ENCODE measurements at regions not wholly inside any gene's neighbourhood (a gene's known extent, or its start where the extent isn't known, plus 50 kb on each side); places are given as distances from the start of the nearest gene placed in this dataset.

GRCh38 chr16:64150193-64150592, 971.7 kb downstream of the CDH11 start:
- no peak for DNase-seq

DNA sequence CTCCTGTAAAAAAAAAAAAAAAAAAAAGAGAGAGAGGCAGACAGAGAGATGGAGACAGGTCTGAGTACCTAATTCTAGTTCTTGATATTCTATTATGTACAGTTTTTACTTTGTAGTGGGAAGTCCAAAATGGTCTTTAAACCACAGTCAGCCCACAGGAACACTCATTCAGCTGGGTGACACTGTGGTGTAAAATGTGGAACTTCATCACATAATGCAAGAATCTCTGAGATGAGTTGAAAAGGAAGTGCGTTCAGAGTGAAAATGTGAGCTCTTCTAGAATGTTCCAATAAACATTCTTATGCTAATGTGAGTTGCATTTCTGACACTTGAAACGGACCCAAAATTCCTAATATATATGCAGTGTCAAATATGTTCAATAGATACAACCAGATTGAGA, 972.1 kb downstream of the CDH11 start:
- DNase-seq: no peak

- DNase-seq: no peak
These were observed 973.5 kb downstream of the CDH11 start for GRCh38 chr16:64148356-64148755.

- no peak for DNase-seq
These were observed 973.9 kb downstream of the CDH11 start for GRCh38 chr16:64147941-64148340.

- no peak for DNase-seq
These were observed 977.2 kb downstream of the CDH11 start for GRCh38 chr16:64144617-64145016.

DNA sequence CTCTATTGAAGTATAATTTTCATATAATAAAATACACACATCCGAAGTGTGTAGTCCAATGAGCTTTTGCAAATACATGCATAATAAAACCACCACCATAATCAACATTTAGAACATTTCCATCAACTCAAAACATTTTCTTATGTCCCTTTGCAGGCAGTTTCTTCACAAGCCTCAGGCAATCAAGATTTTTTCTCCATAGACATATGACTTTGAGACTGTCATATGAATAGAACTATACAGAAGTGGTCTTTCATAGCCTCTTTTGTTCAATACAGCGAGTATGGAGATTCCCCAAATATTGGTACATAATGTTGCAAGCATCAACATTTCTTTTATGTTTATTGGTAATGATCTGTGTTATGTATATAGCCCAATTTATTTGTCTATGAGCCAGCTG, 983.2 kb downstream of the CDH11 start:
- no peak for DNase-seq

- no peak for DNase-seq
These were observed 983.9 kb downstream of the CDH11 start for GRCh38 chr16:64138006-64138405.

GRCh38 chr16:64136743-64137142, 985.1 kb downstream of the CDH11 start:
- no peak for DNase-seq

- DNase-seq: no peak
These were observed 985.5 kb downstream of the CDH11 start for GRCh38 chr16:64136314-64136713.

GRCh38 chr16:64133366-64133765, 988.5 kb downstream of the CDH11 start:
- no peak for DNase-seq

DNA sequence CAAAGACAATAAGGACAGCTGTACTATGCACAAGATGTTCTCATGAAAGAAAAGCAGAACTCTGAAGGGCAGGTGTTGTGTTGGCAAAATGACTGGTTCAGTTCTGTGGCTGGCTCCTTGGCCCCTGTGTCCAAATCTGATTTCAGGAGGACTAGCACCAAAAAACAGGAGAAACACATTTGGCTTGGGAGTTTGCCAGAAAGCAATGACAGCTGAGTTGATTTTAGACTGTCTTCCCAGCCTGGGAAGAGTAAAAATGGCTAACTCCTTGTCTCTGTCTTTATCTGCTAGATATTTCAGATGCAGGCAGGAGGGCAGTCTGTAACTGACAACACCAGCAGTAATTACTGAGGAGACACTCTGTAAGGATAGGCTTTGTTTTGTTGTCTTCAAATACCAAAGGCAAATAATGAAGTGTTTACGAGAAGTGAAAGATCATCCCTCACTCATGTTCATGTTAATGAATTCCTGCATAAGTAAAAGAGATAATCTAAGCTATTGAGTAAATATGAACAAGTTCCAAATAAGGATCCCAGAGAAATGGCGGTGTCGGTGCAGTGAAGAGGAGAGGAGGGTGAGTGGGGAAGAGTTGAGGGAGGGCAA, 989.0 kb downstream of the CDH11 start:
- no peak for DNase-seq

- no peak for DNase-seq
These were observed 989.7 kb downstream of the CDH11 start for GRCh38 chr16:64132190-64132589.

GRCh38 chr16:64131423-64131822, 990.4 kb downstream of the CDH11 start:
- no peak for DNase-seq

DNA sequence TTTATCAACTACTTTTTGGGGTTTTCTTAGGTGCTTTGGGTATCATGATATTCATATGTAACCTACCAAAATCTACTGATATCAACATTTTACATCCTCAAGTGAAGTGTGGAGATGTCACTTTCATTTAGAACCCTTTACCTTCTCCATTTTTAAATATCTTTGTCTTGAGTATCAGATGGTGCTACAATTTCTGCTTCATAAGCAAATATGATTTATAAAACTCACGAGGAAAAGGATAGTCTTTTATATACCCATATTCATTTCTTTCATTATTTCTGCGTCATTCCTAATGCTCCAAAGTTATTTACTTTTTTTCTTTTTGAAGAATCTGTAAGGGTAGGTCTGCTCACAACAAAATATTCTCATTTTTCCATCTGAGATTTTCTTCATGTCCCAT, 991.7 kb downstream of the CDH11 start:
- no peak for DNase-seq

DNA sequence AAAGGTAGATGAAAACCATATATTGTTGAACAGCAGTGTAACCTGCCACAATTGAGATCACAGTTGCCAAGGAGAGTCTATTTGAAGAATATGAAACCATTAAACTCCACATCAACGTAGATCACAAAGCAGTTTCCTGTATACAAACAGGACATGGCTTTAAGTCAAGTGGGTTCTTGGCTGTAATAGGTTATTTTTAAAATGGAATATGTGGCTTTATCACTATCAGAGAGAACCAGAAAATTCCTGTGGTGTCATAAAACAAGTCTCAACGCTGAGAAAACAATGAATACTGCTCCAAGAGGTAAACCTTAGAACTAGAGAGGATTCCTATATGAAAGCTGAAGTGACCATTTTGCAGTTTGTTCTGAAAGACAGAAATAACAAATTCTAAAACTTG, 999.7 kb downstream of the CDH11 start:
- no peak for DNase-seq

- DNase-seq: no peak
These were observed 1000.4 kb downstream of the CDH11 start for GRCh38 chr16:64121473-64121872.

DNA sequence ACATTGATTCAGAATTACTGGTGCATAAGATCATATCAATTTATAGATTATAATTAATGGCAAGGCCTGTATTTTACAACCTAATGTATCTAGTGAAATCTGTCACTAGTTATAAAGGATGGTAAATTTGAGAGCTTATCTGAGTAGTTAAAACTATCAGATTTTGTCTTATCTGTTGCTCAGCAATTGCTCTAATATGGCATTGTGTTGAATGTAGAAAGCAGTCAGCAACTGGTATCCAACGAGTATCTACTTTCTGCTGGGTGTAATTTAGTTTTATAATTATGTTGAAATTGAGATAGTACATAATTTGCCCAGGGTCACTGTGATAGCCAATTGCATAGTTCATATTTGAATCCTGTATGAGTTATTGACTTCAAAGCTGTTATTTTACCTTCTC, 1005.7 kb downstream of the CDH11 start:
- no peak for DNase-seq

GRCh38 chr16:64109241-64109640, 1012.6 kb downstream of the CDH11 start:
- no peak for DNase-seq

DNA sequence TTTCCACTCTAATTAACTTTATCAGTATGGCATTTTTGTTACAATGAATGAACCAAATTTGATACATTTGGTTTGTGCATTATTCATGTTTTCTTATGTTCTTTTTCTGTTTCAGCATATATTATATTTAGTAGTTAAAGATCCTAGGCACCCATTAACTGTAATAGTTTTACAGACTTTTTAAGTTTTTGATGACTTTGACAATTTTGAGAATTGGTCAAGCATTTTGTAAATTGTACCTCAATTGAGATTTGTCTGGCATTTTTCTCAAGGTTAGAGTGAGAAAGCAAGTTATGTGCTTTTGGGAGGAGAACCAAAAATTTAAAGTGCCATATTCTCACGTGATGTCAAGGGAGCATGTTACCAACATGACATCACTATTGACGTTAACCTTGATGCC, 1019.2 kb downstream of the CDH11 start:
- no peak for DNase-seq

DNA sequence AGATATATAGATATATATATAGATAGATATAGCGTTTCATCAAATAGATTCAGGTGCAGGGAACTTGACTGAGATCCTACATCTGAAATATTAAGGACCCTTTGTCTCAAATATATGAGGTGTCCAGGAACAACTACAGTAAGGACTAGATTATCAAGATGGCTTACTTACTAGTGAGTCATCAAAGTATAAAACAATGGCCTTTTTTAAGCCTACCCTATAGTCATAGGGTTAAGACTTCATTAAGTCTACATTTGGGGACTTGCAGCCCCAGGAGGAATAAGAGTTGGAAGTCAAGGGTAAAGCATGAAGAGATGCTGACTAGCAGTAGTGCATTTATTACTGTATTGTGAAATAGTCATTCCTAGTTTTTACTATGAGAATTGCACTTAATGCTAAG, 1023.4 kb downstream of the CDH11 start:
- no peak for DNase-seq

GRCh38 chr16:64096689-64097088, 1025.2 kb downstream of the CDH11 start:
- DNase-seq: no peak

DNA sequence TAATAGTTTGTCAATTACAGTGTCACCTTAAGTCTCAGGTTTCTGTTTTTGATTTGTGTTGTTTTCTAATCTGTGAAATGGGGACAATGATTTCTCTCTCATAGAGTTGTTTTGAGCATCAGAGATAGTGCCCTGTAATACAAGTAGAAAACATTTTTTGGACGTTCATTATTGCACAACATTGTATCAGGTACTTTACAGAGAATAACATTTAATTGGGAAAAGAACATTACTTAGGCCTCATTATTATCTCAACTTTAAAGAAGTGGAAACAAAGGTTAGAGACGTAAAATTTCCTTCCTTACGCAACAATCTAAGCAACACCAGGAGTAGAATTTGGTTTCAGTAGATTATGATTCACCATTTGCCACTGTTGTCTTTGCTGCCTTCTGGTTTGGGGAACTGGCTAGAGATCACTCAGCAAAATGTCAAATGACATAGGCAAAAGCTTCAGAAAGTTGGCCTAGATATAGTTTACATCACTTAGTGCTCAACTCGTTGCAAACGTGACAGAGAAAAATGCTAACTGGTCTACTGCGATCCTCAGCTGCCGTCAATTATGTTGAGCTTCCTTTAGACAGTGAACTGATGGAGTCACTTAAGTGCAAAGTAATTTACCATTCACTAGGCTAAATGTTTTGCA, 1026.8 kb downstream of the CDH11 start:
- DNase-seq: no peak

- DNase-seq: no peak
These were observed 1027.5 kb downstream of the CDH11 start for GRCh38 chr16:64094181-64094965.

- no peak for DNase-seq
These were observed 1029.6 kb downstream of the CDH11 start for GRCh38 chr16:64092271-64092670.
